AG08395 (cell line): ENCODE measurements at regions not wholly inside any gene's neighbourhood (a gene's known extent, or its start where the extent isn't known, plus 50 kb on each side); places are given as distances from the start of the nearest gene placed in this dataset.
"Not testable (repeated sequence)": the region's sequence is repeated elsewhere in the genome, so short reads cannot be mapped to it uniquely, and the experiment has no call there.

ENCODE experiments used
- DNase-seq: peaks from one replicate; pipeline ENCODE4 v3.0.0; 2012; ENCODE audit warnings: mixed read lengths, low spot score

GRCh38 chr4:55696424-55696823 lies 60.3 kb upstream of the NMU start:
- DNase-seq = not testable (repeated sequence)

- no peak for DNase-seq
These were observed 70.4 kb upstream of the NMU start for GRCh38 chr4:55706541-55706940.

GRCh38 chr4:55707507-55707906 lies 71.4 kb upstream of the NMU start:
- DNase-seq = no peak

GRCh38 chr4:55707991-55708390 lies 71.9 kb upstream of the NMU start:
- not testable (repeated sequence) for DNase-seq

GRCh38 chr4:55712835-55713234 lies 76.7 kb upstream of the NMU start:
- not testable (repeated sequence) for DNase-seq

- no peak for DNase-seq
These were observed 85.6 kb upstream of the NMU start for GRCh38 chr4:55721651-55722050.

- no peak for DNase-seq
These were observed 86.0 kb upstream of the NMU start for GRCh38 chr4:55722132-55722531.

GRCh38 chr4:55723403-55723802 lies 87.3 kb upstream of the NMU start:
- DNase-seq = no peak

GRCh38 chr4:55725057-55725456 lies 89.0 kb upstream of the NMU start:
- DNase-seq = no peak

- peak; percentile 24 for DNase-seq
These were observed 91.6 kb upstream of the NMU start for GRCh38 chr4:55727746-55728145.

GRCh38 chr4:55729351-55730279 lies 90.0 kb upstream of the EXOC1L start:
- DNase-seq = no peak

- DNase-seq = no peak
These were observed 89.2 kb upstream of the EXOC1L start for GRCh38 chr4:55730280-55730931.

- no peak for DNase-seq
These were observed 87.6 kb upstream of the EXOC1L start for GRCh38 chr4:55731959-55732358.

GRCh38 chr4:55732864-55733263 lies 86.7 kb upstream of the EXOC1L start:
- DNase-seq = no peak

- no peak for DNase-seq
These were observed 85.7 kb upstream of the EXOC1L start for GRCh38 chr4:55733932-55734331.

- no peak for DNase-seq
These were observed 82.9 kb upstream of the EXOC1L start for GRCh38 chr4:55736605-55737183.

GRCh38 chr4:55742655-55743202 lies 76.9 kb upstream of the EXOC1L start:
- no peak for DNase-seq

- no peak for DNase-seq
These were observed 75.2 kb upstream of the EXOC1L start for GRCh38 chr4:55744369-55744768.

- DNase-seq = no peak
These were observed 74.6 kb upstream of the EXOC1L start for GRCh38 chr4:55745014-55745413.

GRCh38 chr4:55747793-55748192 lies 71.8 kb upstream of the EXOC1L start:
- no peak for DNase-seq

- no peak for DNase-seq
These were observed 69.9 kb upstream of the EXOC1L start for GRCh38 chr4:55749666-55750065.

GRCh38 chr4:55752810-55753209 lies 66.8 kb upstream of the EXOC1L start:
- no peak for DNase-seq

GRCh38 chr4:55753856-55754255 lies 65.7 kb upstream of the EXOC1L start:
- no peak for DNase-seq
